Transverse colon (tissue), 4 donors: ENCODE measurements at regions not wholly inside any gene's neighbourhood (a gene's known extent, or its start where the extent isn't known, plus 50 kb on each side); places are given as distances from the start of the nearest gene placed in this dataset.

Source experiments
- EP300 ChIP-seq: sonication (generic); formaldehyde crosslinking; IDR thresholded peaks from one replicate; pipeline ENCODE4 v1.6.1; 2017; ENCODE audit warnings: antibody characterized with exemption, low read depth
- POLR2A ChIP-seq: fragments of 450-650 bp; IDR thresholded peaks from one replicate; pipeline ENCODE4 v1.6.1; 2016; ENCODE audit warnings: antibody characterized with exemption, mild to moderate bottlenecking, moderate library complexity
- POLR2AphosphoS5 ChIP-seq, 3 donors: sonication (generic); formaldehyde crosslinking; IDR thresholded peaks; one replicate each; pipeline ENCODE4 v1.6.1; 2016; ENCODE audit warnings: antibody characterized with exemption in 3 of 3
- TF ChIP-seq, protein P1 (sequence below), 5 experiments: fragments of 200-600 bp in 3 of 5; fragments of 450-650 bp in 2 of 5; sonication (generic) in 3 of 5; IDR thresholded peaks; 1 replicate in 2 of 5; 2 replicates in 3 of 5; pipeline ENCODE4 v1.5.1; 2016 to 2017; ENCODE audit warnings: antibody characterized with exemption in 5 of 5, inconsistent platforms in 3 of 5, mild to moderate bottlenecking in 2 of 5, moderate library complexity in 1 of 5

DNA sequence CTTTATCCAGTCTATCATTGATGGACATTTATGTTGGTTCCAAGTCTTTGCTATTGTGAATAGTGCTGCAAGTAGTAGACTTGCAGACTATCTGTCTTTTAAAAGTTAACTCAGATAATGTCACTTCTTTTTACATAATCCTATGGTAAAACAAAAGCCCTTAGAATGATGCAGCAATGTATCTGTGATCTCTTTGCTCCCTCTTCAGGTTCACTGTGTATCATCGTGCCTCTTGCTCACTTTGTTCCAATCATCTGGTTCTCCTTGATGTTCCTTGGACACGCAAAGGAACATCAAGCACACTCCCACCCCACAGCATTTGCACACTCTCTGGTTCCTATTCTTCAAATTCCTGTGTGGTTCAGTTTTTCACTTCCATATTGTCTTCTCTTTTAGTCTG lies 472.5 kb upstream of the ZNF804A start:
- TF ChIP-seq, protein P1, sequence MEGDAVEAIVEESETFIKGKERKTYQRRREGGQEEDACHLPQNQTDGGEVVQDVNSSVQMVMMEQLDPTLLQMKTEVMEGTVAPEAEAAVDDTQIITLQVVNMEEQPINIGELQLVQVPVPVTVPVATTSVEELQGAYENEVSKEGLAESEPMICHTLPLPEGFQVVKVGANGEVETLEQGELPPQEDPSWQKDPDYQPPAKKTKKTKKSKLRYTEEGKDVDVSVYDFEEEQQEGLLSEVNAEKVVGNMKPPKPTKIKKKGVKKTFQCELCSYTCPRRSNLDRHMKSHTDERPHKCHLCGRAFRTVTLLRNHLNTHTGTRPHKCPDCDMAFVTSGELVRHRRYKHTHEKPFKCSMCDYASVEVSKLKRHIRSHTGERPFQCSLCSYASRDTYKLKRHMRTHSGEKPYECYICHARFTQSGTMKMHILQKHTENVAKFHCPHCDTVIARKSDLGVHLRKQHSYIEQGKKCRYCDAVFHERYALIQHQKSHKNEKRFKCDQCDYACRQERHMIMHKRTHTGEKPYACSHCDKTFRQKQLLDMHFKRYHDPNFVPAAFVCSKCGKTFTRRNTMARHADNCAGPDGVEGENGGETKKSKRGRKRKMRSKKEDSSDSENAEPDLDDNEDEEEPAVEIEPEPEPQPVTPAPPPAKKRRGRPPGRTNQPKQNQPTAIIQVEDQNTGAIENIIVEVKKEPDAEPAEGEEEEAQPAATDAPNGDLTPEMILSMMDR (IDR thresholded peaks at IDR 0.05) = no peak
- TF ChIP-seq POLR2AphosphoS5 (IDR thresholded peaks at IDR 0.05) = no peak
- no peak for TF ChIP-seq POLR2A
- no peak for TF ChIP-seq EP300
